ENCODE measurements at regions not wholly inside any gene's neighbourhood (a gene's known extent, or its start where the extent isn't known, plus 50 kb on each side); places are given as distances from the start of the nearest gene placed in this dataset.

- Histone ChIP-seq H3K9me3 (no peaks in the 10 kb centered on the region), H3K27me3 (no peaks in the 10 kb centered on the region), H3K4me3 (no peak overlapping the region), H3K27ac (no peak overlapping the region), H3K4me1 (no peaks in the 10 kb centered on the region), H3K36me3 (no peaks in the 10 kb centered on the region)
- intact Hi-C loops (cut with DNase I): no loop called here
- DNase-seq (no peak), ATAC-seq (no peak)
- TF ChIP-seq CTCF (IDR thresholded peaks at IDR 0.05): no peak
These were observed 53.2 kb upstream of the RFC3 start for GRCh38 chr13:33764716-33765115.

GRCh38 chr13:33766329-33767123 is 51.4 kb upstream of the RFC3 start:
- ATAC-seq (no peak), DNase-seq (no peak)
- no peaks in the 10 kb centered on the region for H3K4me1 ChIP-seq
- no peaks in the 10 kb centered on the region for H3K27me3 ChIP-seq
- intact Hi-C loops (cut with DNase I): no loop called here
- H3K9me3 ChIP-seq: no peaks in the 10 kb centered on the region
- H3K4me3 ChIP-seq: no peak overlapping the region
- no peak for TF ChIP-seq CTCF (IDR thresholded peaks at IDR 0.05)
- H3K36me3 ChIP-seq: no peaks in the 10 kb centered on the region
- H3K27ac ChIP-seq: no peak overlapping the region

GRCh38 chr13:33767140-33767539 is 50.8 kb upstream of the RFC3 start:
- no peaks in the 10 kb centered on the region for H3K9me3 ChIP-seq
- no peak overlapping the region for H3K27ac ChIP-seq
- intact Hi-C loops (cut with DNase I): no loop called here
- no peak for ATAC-seq
- no peak for TF ChIP-seq CTCF (IDR thresholded peaks at IDR 0.05)
- H3K27me3 ChIP-seq: no peaks in the 10 kb centered on the region
- no peak for DNase-seq
- H3K4me3 ChIP-seq: no peak overlapping the region
- H3K36me3 ChIP-seq: no peaks in the 10 kb centered on the region
- no peaks in the 10 kb centered on the region for H3K4me1 ChIP-seq

All from upper lobe of right lung (tissue), 1 donor.